A549 (cell line): ENCODE measurements at regions not wholly inside any gene's neighbourhood (a gene's known extent, or its start where the extent isn't known, plus 50 kb on each side); places are given as distances from the start of the nearest gene placed in this dataset.

Experiments used
- ATAC-seq, 2 experiments: fragments of 200-7000 bp in 1 of 2; fragments of >200 bp in 1 of 2; cut with Nextera tagmentation in 1 of 2; cut with Tn5 transposase in 1 of 2; 3 replicates each; pipeline versions ENCODE4 v1.8.0 to v1.9.1; 2018 to 2020; ENCODE audit warnings: mild to moderate bottlenecking in 1 of 2, moderate library complexity in 1 of 2
- CTCF ChIA-PET: fragments of 300-600 bp; sonication (Branson Sonifier 250); formaldehyde crosslinking; extraction: SDS; loops from one replicate; lab custom pipeline; 2021; ENCODE audit warnings: antibody characterized with exemption, inconsistent platforms; lab: Yijun Ruan, JAX
- POLR2A ChIA-PET: fragments of 350-600 bp; formaldehyde crosslinking; extraction: SDS; loops from one replicate; lab custom pipeline; 2021; ENCODE audit warnings: antibody characterized with exemption, inconsistent platforms; lab: Yijun Ruan, JAX
- DNase-seq, 2 experiments: peaks; one replicate each; pipeline versions ENCODE4 v3.0.0 to v3.0.0-alpha.2; 2011 to 2016; ENCODE audit warnings: low read depth in 1 of 2, low spot score in 1 of 2
- FAIRE-seq: peaks from 2 replicates; lab custom pipeline; 2011; peaks lifted over from hg19 to GRCh38; lab: Jason Lieb, UNC
- H3K27ac ChIP-seq, 2 experiments: fragments of >200 bp; sonication (Bioruptor Twin); formaldehyde crosslinking; 3 replicates each; pipeline ENCODE4 v1.5.1; 2016 to 2017
- H3K4me1 ChIP-seq: fragments of >200 bp; sonication (Bioruptor Twin); formaldehyde crosslinking; 3 replicates; pipeline ENCODE4 v1.6.1; 2016
- H3K4me2 ChIP-seq: fragments of >200 bp; sonication (Bioruptor Twin); formaldehyde crosslinking; 3 replicates; pipeline ENCODE4 v1.6.1; 2016
- H3K4me3 ChIP-seq: fragments of >200 bp; sonication (Bioruptor Twin); formaldehyde crosslinking; 3 replicates; pipeline ENCODE4 v1.5.1; 2016
- H3K9me3 ChIP-seq: fragments of >200 bp; sonication (Bioruptor Twin); formaldehyde crosslinking; 3 replicates; pipeline ENCODE4 v1.6.1; 2016
- CBX2 ChIP-seq: fragments of 200-600 bp; sonication (generic); IDR thresholded peaks from 2 replicates; pipeline ENCODE4 v1.6.1; 2016; ENCODE audit warnings: low read depth, mild to moderate bottlenecking, borderline replicate concordance
- CEBPB ChIP-seq, 2 experiments: fragments of >200 bp in 1 of 2; sonication (Bioruptor Twin) in 1 of 2; formaldehyde crosslinking in 1 of 2; IDR thresholded peaks; 2 replicates each; pipeline ENCODE4 v1.6.1; 2012 to 2016
- CHD4 ChIP-seq: fragments of 200-600 bp; sonication (generic); IDR thresholded peaks from 2 replicates; pipeline ENCODE4 v1.6.1; 2016; ENCODE audit warnings: antibody characterized with exemption, mild to moderate bottlenecking, borderline replicate concordance
- E2F6 ChIP-seq: IDR thresholded peaks from 2 replicates; pipeline ENCODE4 v1.6.1; 2012; ENCODE audit warnings: low read depth, borderline replicate concordance
- EHF ChIP-seq: fragments of 250-450 bp; sonication (Bioruptor Pico); IDR thresholded peaks from 2 replicates; pipeline ENCODE4 v1.5.0; 2020; ENCODE audit warnings: mild to moderate bottlenecking
- ELK1 ChIP-seq: fragments of 150-350 bp; IDR thresholded peaks from 2 replicates; pipeline ENCODE4 v1.6.1; 2014; ENCODE audit warnings: low read depth, mild to moderate bottlenecking, low read length
- FOSB ChIP-seq: fragments of 250-450 bp; sonication (Bioruptor Pico); IDR thresholded peaks from 2 replicates; pipeline ENCODE4 v1.5.0; 2020; ENCODE audit warnings: mild to moderate bottlenecking, moderate library complexity
- FOSL2 ChIP-seq, 2 experiments: fragments of 450-650 bp in 1 of 2; fragments of >200 bp in 1 of 2; sonication (Bioruptor Twin) in 1 of 2; formaldehyde crosslinking; IDR thresholded peaks; 2 replicates each; pipeline versions ENCODE4 v1.5.0 to v1.6.1; 2016 to 2020; ENCODE audit warnings: mild to moderate bottlenecking in 1 of 2, moderate library complexity in 1 of 2
- HES2 ChIP-seq: fragments of >200 bp; sonication (Bioruptor Twin); formaldehyde crosslinking; IDR thresholded peaks from 2 replicates; pipeline ENCODE4 v1.6.1; 2016
- HEYL ChIP-seq: fragments of 250-450 bp; sonication (Bioruptor Pico); IDR thresholded peaks from 2 replicates; pipeline ENCODE4 v1.8.0; 2021; ENCODE audit warnings: mild to moderate bottlenecking, moderate library complexity
- HMGXB4 ChIP-seq: fragments of 250-450 bp; sonication (Bioruptor Pico); IDR thresholded peaks from 2 replicates; pipeline ENCODE4 v1.5.0; 2021; ENCODE audit warnings: mild to moderate bottlenecking, moderate library complexity, borderline replicate concordance
- HOXA7 ChIP-seq: fragments of 250-450 bp; sonication (Bioruptor Pico); IDR thresholded peaks from 2 replicates; pipeline ENCODE4 v1.5.0; 2020; ENCODE audit warnings: mild to moderate bottlenecking, moderate library complexity
- HOXB5 ChIP-seq: fragments of 250-450 bp; sonication (Bioruptor Pico); IDR thresholded peaks from 2 replicates; pipeline ENCODE4 v1.5.0; 2020; ENCODE audit warnings: mild to moderate bottlenecking, moderate library complexity
- KDM5A ChIP-seq: fragments of 200-600 bp; sonication (generic); IDR thresholded peaks from 2 replicates; pipeline ENCODE4 v1.6.1; 2016; ENCODE audit warnings: antibody characterized with exemption, mild to moderate bottlenecking
- MAX ChIP-seq: IDR thresholded peaks from 2 replicates; pipeline ENCODE4 v1.6.1; 2012
- PBX3 ChIP-seq: IDR thresholded peaks from 2 replicates; pipeline ENCODE4 v1.6.1; 2012
- POLR2AphosphoS2 ChIP-seq: conservative IDR thresholded peaks from 2 replicates; pipeline ENCODE4 v1.6.1; 2012; ENCODE audit warnings: low read length, improper control_type of control experiment, inconsistent platforms
- REST ChIP-seq: fragments of 200-600 bp; sonication (generic); IDR thresholded peaks from 2 replicates; pipeline ENCODE4 v1.6.1; 2016; ENCODE audit warnings: antibody characterized with exemption, mild to moderate bottlenecking, moderate library complexity
- RNF2 ChIP-seq: fragments of 200-600 bp; sonication (generic); IDR thresholded peaks from 2 replicates; pipeline ENCODE4 v1.6.1; 2016; ENCODE audit warnings: low read depth, mild to moderate bottlenecking, antibody characterized with exemption, moderate library complexity, borderline replicate concordance
- ZSCAN20 ChIP-seq: fragments of 250-450 bp; sonication (Bioruptor Pico); IDR thresholded peaks from 2 replicates; pipeline ENCODE4 v1.8.0; 2022; ENCODE audit warnings: mild to moderate bottlenecking, moderate library complexity
- WGBS: methylation state at CpG from one replicate; pipeline ENCODE4 v1.1.6; 2017; ENCODE audit errors: missing lambda C conversion rate; 5-methylcytosine and 5-hydroxymethylcytosine counted together

GRCh38 chr18:2204736-2205135, 366.6 kb downstream of the METTL4 start:
- no peak for ATAC-seq
- CTCF ChIA-PET = interaction anchor here (0.8 kb wide), 1 partner anchor 619 kb away, joined by 3 read pairs; no protein-coding TSS in a partner anchor
- no peaks in the 10 kb centered on the region for H3K9me3 ChIP-seq
- DNase-seq = no peak
- POLR2A ChIA-PET = no interaction called here
- H3K27ac ChIP-seq = no peak overlapping the region
- no peak for FAIRE-seq
- no peaks in the 10 kb centered on the region for H3K4me1 ChIP-seq
- WGBS = 59% methylated on average over 2 of the region's 2 CpGs
- no peak overlapping the region for H3K4me3 ChIP-seq
- TF ChIP-seq FOSB (CRISPR knock-in tag) (no peak), HMGXB4 (no peak), E2F6 (no peak), KDM5A (no peak), POLR2AphosphoS2 (no peak), CHD4 (no peak), HOXA7 (no peak), ZSCAN20 (no peak)
- H3K4me2 ChIP-seq = no peak overlapping the region

GRCh38 chr18:2207294-2207693, 364.0 kb downstream of the METTL4 start:
- Histone ChIP-seq H3K4me3 (no peak overlapping the region), H3K4me1 (no peaks in the 10 kb centered on the region), H3K9me3 (no peaks in the 10 kb centered on the region), H3K4me2 (no peak overlapping the region), H3K27ac (no peak overlapping the region)
- DNase-seq = no peak
- TF ChIP-seq EHF (CRISPR knock-in tag) (no peak), PBX3 (no peak), POLR2AphosphoS2 (no peak), KDM5A (no peak), MAX (no peak), CEBPB (IDR thresholded peaks at IDR 0.05) (no peak), ELK1 (no peak), CBX2 (no peak), RNF2 (no peak), REST (no peak), HEYL (no peak), HES2 (no peak), FOSL2 (IDR thresholded peaks at IDR 0.05) (no peak), FOSL2 (CRISPR knock-in tag; IDR thresholded peaks at IDR 0.05) (no peak), HOXB5 (CRISPR knock-in tag) (no peak), HMGXB4 (no peak)
- ChIA-PET POLR2A (no interaction called here), CTCF (no interaction called here)
- no peak for ATAC-seq
- no peak for FAIRE-seq
- 30% methylated on average over 3 of the region's 3 CpGs for whole genome bisulfite sequencing
